ENCODE measurements at regions not wholly inside any gene's neighbourhood (a gene's known extent, or its start where the extent isn't known, plus 50 kb on each side); places are given as distances from the start of the nearest gene placed in this dataset.

GRCh38 chr9:104412238-104412637 lies 91.8 kb upstream of the OR13F1 start:
- TF ChIP-seq, protein P1, sequence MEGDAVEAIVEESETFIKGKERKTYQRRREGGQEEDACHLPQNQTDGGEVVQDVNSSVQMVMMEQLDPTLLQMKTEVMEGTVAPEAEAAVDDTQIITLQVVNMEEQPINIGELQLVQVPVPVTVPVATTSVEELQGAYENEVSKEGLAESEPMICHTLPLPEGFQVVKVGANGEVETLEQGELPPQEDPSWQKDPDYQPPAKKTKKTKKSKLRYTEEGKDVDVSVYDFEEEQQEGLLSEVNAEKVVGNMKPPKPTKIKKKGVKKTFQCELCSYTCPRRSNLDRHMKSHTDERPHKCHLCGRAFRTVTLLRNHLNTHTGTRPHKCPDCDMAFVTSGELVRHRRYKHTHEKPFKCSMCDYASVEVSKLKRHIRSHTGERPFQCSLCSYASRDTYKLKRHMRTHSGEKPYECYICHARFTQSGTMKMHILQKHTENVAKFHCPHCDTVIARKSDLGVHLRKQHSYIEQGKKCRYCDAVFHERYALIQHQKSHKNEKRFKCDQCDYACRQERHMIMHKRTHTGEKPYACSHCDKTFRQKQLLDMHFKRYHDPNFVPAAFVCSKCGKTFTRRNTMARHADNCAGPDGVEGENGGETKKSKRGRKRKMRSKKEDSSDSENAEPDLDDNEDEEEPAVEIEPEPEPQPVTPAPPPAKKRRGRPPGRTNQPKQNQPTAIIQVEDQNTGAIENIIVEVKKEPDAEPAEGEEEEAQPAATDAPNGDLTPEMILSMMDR (conservative IDR thresholded peaks at IDR 0.05 in 1 of 2, IDR thresholded peaks at IDR 0.05 in 1 of 2; ENCODE audit: extremely low read depth in 1 of 2, insufficient read depth in 1 of 2, low read depth in 1 of 2, low read length in 2 of 2): no peak
- no peak for TF ChIP-seq EZH2 (IDR thresholded peaks at IDR 0.05; ENCODE audit: borderline replicate concordance, low read length)
